CD4-positive, alpha-beta T cell treated with Interleukin-15 for 1 hour (primary cell): ENCODE measurements at regions not wholly inside any gene's neighbourhood (a gene's known extent, or its start where the extent isn't known, plus 50 kb on each side); places are given as distances from the start of the nearest gene placed in this dataset.
"Not testable (repeated sequence)": the region's sequence is repeated elsewhere in the genome, so short reads cannot be mapped to it uniquely, and the experiment has no call there.

Experiments
- DNase-seq: peaks from one replicate; pipeline ENCODE4 v3.0.0-alpha.2; 2020

GRCh38 chr10:70991140-70992124 is 103.1 kb upstream of the PCBD1 start:
- DNase-seq, result no peak

- DNase-seq, result peak; percentile 9
Measured at GRCh38 chr10:70992436-70992835, 104.1 kb upstream of the PCBD1 start.

- no peak for DNase-seq
Measured at GRCh38 chr10:70993051-70993450, 104.7 kb upstream of the PCBD1 start.

GRCh38 chr10:70996549-70996948 is 108.2 kb upstream of the PCBD1 start:
- DNase-seq, result peak; percentile 5

GRCh38 chr10:70997236-70997635 is 108.9 kb upstream of the PCBD1 start:
- no peak for DNase-seq

GRCh38 chr10:70998086-70998485 is 109.7 kb upstream of the PCBD1 start:
- DNase-seq, result no peak

GRCh38 chr10:71001470-71001869 is 113.1 kb upstream of the PCBD1 start:
- DNase-seq, result no peak

GRCh38 chr10:71004176-71005075 is 116.1 kb upstream of the PCBD1 start:
- DNase-seq, result no peak

- DNase-seq, result no peak
Measured at GRCh38 chr10:71005337-71006305, 117.3 kb upstream of the PCBD1 start.

GRCh38 chr10:71006506-71006905 is 118.1 kb upstream of the PCBD1 start:
- no peak for DNase-seq

GRCh38 chr10:71007516-71007915 is 119.2 kb upstream of the PCBD1 start:
- DNase-seq, result no peak

- no peak for DNase-seq
Measured at GRCh38 chr10:71008150-71008549, 119.8 kb upstream of the PCBD1 start.

GRCh38 chr10:71009126-71009525 is 120.8 kb upstream of the PCBD1 start:
- DNase-seq, result no peak

- no peak for DNase-seq
Measured at GRCh38 chr10:71010730-71011129, 122.4 kb upstream of the PCBD1 start.

GRCh38 chr10:71011141-71011540 is 122.8 kb upstream of the PCBD1 start:
- DNase-seq, result no peak

- DNase-seq, result no peak
Measured at GRCh38 chr10:71014021-71014805, 125.8 kb upstream of the PCBD1 start.

GRCh38 chr10:71015674-71016073 is 127.3 kb upstream of the PCBD1 start:
- no peak for DNase-seq

GRCh38 chr10:71020061-71020460 is 131.7 kb upstream of the PCBD1 start:
- DNase-seq, result not testable (repeated sequence)

GRCh38 chr10:71021402-71021801 is 133.0 kb upstream of the PCBD1 start:
- no peak for DNase-seq

- DNase-seq, result no peak
Measured at GRCh38 chr10:71023704-71024283, 135.4 kb upstream of the PCBD1 start.

- DNase-seq, result no peak
Measured at GRCh38 chr10:71024490-71024889, 136.1 kb upstream of the PCBD1 start.
